Endothelial cell of umbilical vein (primary cell): ENCODE measurements at regions not wholly inside any gene's neighbourhood (a gene's known extent, or its start where the extent isn't known, plus 50 kb on each side); places are given as distances from the start of the nearest gene placed in this dataset.

Experiments used
- BruUV-seq: library from RNA; stranded (reverse); fragments of 400-500 nt; replicated peaks from 2 replicates; lab custom pipeline; 2021; lab: Mats Ljungman, UMichigan
- CTCF ChIA-PET: fragments of 300-600, 350-600 bp; sonication (Branson Sonifier 250); formaldehyde crosslinking; loops from one replicate; lab custom pipeline; 2021; ENCODE audit warnings: antibody characterized with exemption, inconsistent platforms; lab: Charles Lee
- POLR2A ChIA-PET: fragments of 300-600, 350-600 bp; sonication (Branson Sonifier 250); formaldehyde crosslinking; loops from one replicate; lab custom pipeline; 2021; ENCODE audit warnings: antibody characterized with exemption, inconsistent platforms; lab: Charles Lee
- DNase-seq: peaks from one replicate; pipeline ENCODE4 v3.0.0-alpha.2; 2011; ENCODE audit warnings: low read depth, low spot score
- FAIRE-seq: peaks from 2 replicates; lab custom pipeline; 2011; peaks lifted over from hg19 to GRCh38; lab: Jason Lieb, UNC
- H2AFZ ChIP-seq: 2 replicates; pipeline ENCODE4 v1.6.0; 2012; ENCODE audit warnings: low read depth, low read length, control low read depth, inconsistent platforms
- H3K27ac ChIP-seq: 2 replicates; pipeline ENCODE4 v1.5.1; 2011; ENCODE audit warnings: low read depth, mild to moderate bottlenecking, control low read depth, low read length, moderate library complexity; ENCODE audit not compliant: insufficient read depth
- H3K27me3 ChIP-seq, 2 experiments: 2 replicates each; pipeline versions ENCODE4 v1.6.0 to v1.6.1; 2011; ENCODE audit warnings: low read length in 2 of 2, mixed read lengths in 1 of 2; ENCODE audit not compliant: control insufficient read depth in 2 of 2, insufficient read depth in 2 of 2
- H3K36me3 ChIP-seq, 2 experiments: 2 replicates in 1 of 2; 3 replicates in 1 of 2; pipeline ENCODE4 v1.5.1; 2011; ENCODE audit warnings: low read length in 2 of 2, mild to moderate bottlenecking in 1 of 2, moderate library complexity in 1 of 2; ENCODE audit not compliant: control insufficient read depth in 2 of 2, insufficient read depth in 2 of 2; ENCODE audit errors: extremely low read depth in 1 of 2
- H3K4me1 ChIP-seq: 3 replicates; pipeline ENCODE4 v1.5.1; 2011; ENCODE audit warnings: mild to moderate bottlenecking, low read length; ENCODE audit not compliant: control insufficient read depth, insufficient read depth; ENCODE audit errors: extremely low read depth
- H3K4me2 ChIP-seq: 2 replicates; pipeline ENCODE4 v1.6.1; 2011; ENCODE audit warnings: low read length, control low read depth, mixed read lengths; ENCODE audit not compliant: insufficient read depth
- H3K4me3 ChIP-seq, 3 experiments: fragments of 200-600 bp in 1 of 3; sonication (generic), shearing (Covaris generic) in 1 of 3; replicated peaks in 1 of 3; 2 replicates each; pipeline ENCODE4 v1.5.1; 2011 to 2016; ENCODE audit warnings: control low read depth in 3 of 3, low read length in 3 of 3, mild to moderate bottlenecking in 2 of 3, inconsistent platforms in 1 of 3, low read depth in 1 of 3, moderate library complexity in 1 of 3; ENCODE audit not compliant: insufficient read depth in 1 of 3
- H3K79me2 ChIP-seq: 2 replicates; pipeline ENCODE4 v1.6.0; 2012; ENCODE audit warnings: low read length, inconsistent platforms; ENCODE audit not compliant: control insufficient read depth, insufficient read depth
- H3K9ac ChIP-seq: replicated peaks from 2 replicates; pipeline ENCODE3; 2011; ENCODE audit warnings: low read length, control low read depth; ENCODE audit not compliant: insufficient read depth; ENCODE audit errors: extremely low read depth
- H3K9me1 ChIP-seq: replicated peaks from 3 replicates; pipeline ENCODE4 v1.6.0; 2011; ENCODE audit warnings: mild to moderate bottlenecking, low read length; ENCODE audit not compliant: control insufficient read depth, insufficient read depth; ENCODE audit errors: extremely low read depth
- H3K9me3 ChIP-seq: replicated peaks from 2 replicates; pipeline ENCODE4 v1.5.1; 2012; ENCODE audit warnings: low read length, inconsistent platforms; ENCODE audit not compliant: control insufficient read depth, insufficient read depth
- H4K20me1 ChIP-seq: replicated peaks from 2 replicates; pipeline ENCODE3; 2011; ENCODE audit warnings: mild to moderate bottlenecking, low read length; ENCODE audit not compliant: control insufficient read depth, insufficient read depth; ENCODE audit errors: extremely low read depth
- CTCF ChIP-seq, 2 donors: IDR thresholded peaks; 1 replicate in 1 of 2; 2 replicates in 1 of 2; pipeline ENCODE4 v1.5.1; 2011; ENCODE audit warnings: low read length in 2 of 2, mild to moderate bottlenecking in 2 of 2, moderate library complexity in 2 of 2, control low read depth in 1 of 2, inconsistent platforms in 1 of 2, low read depth in 1 of 2; ENCODE audit not compliant: insufficient read depth in 1 of 2; ENCODE audit errors: extremely low read depth in 1 of 2
- EZH2 ChIP-seq: IDR thresholded peaks from 2 replicates; pipeline ENCODE4 v1.6.1; 2012; ENCODE audit warnings: borderline replicate concordance, low read depth, mild to moderate bottlenecking, moderate library complexity, low read length, inconsistent platforms; ENCODE audit not compliant: severe bottlenecking
- FOS ChIP-seq: IDR thresholded peaks from 2 replicates; pipeline ENCODE4 v1.6.1; 2011; ENCODE audit warnings: mild to moderate bottlenecking, low read length, moderate library complexity, borderline replicate concordance; ENCODE audit not compliant: insufficient read depth
- GATA2 ChIP-seq: IDR thresholded peaks from 2 replicates; pipeline ENCODE4 v1.7.0; 2011; ENCODE audit warnings: low read depth, mild to moderate bottlenecking, moderate library complexity, mixed read lengths, low read length; ENCODE audit not compliant: insufficient read length, insufficient read depth
- JUN ChIP-seq: IDR thresholded peaks from 2 replicates; pipeline ENCODE4 v1.6.1; 2011; ENCODE audit warnings: borderline replicate concordance, low read depth; ENCODE audit not compliant: insufficient read length, insufficient read depth
- MYC ChIP-seq: IDR thresholded peaks from one replicate; pipeline ENCODE4 v1.6.1; 2011; ENCODE audit warnings: mild to moderate bottlenecking, low read depth, low read length
- POLR2A ChIP-seq: IDR thresholded peaks from 2 replicates; pipeline ENCODE4 v1.6.1; 2012; ENCODE audit warnings: low read depth, mild to moderate bottlenecking, control low read depth, low read length
- POLR2AphosphoS5 ChIP-seq: IDR thresholded peaks from 2 replicates; pipeline ENCODE4 v1.6.1; 2012; ENCODE audit warnings: low read depth, mild to moderate bottlenecking, control low read depth, low read length, moderate library complexity; ENCODE audit not compliant: insufficient read depth
- dilution Hi-C: fragments of 300-500 bp; cut with MboI; formaldehyde crosslinking; loops from one replicate; pipeline ENCODE4 v1.15.0; 2019; ENCODE audit warnings: low sequenced_read_pairs; ENCODE audit not compliant: extremely low pct_ligation_motif_present
- intact Hi-C: fragments of 100-400 bp; cut with micrococcal nuclease; formaldehyde crosslinking; loops from one replicate; pipeline ENCODE4 v1.10.0; 2022
- TF ChIP-seq, protein P1 (sequence below): IDR thresholded peaks from 2 replicates; pipeline ENCODE4 v1.6.1; 2011; ENCODE audit not compliant: insufficient read depth, insufficient read length

DNA sequence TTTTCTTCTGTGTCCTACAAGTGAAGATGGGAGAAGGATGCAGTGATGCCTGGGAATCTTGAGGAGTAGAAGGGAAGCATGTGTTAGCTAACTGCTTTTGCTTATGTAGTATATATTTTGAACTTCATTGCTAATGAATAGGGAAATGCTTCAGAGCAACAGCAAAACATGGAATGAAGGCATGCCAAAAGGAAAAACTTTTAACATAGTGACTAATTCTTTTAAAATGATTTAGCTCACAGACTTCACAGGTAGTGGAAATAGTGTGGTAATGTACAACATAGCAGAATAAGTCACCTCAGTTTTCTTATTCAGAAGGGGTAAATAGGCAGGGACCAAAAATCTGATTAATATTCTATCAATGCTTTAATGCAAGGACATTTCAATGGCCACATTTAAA, 95.5 kb downstream of the LYPLAL1 start:
- ChIA-PET POLR2A (no interaction called here), CTCF (no interaction called here)
- no peaks in the 10 kb centered on the region for H3K27me3 ChIP-seq
- H3K9ac ChIP-seq, result no peak overlapping the region
- TF ChIP-seq GATA2 (no peak), MYC (no peak), POLR2A (no peak), EZH2 (no peak), CTCF (IDR thresholded peaks at IDR 0.05; ENCODE audit: extremely low read depth in 1 of 2, insufficient read depth in 1 of 2, low read depth in 1 of 2, low read length in 2 of 2) (no peak), FOS (no peak), JUN (no peak), POLR2AphosphoS5 (no peak)
- TF ChIP-seq, protein P1, sequence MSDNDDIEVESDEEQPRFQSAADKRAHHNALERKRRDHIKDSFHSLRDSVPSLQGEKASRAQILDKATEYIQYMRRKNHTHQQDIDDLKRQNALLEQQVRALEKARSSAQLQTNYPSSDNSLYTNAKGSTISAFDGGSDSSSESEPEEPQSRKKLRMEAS, result no peak
- H3K4me3 ChIP-seq, result no peak overlapping the region
- no peaks in the 10 kb centered on the region for H3K9me1 ChIP-seq
- intact Hi-C loops, result no loop called here
- H2AFZ ChIP-seq, result no peak overlapping the region
- peaks cover 10% of the 10 kb centered on the region for H3K4me1 ChIP-seq
- no peaks in the 10 kb centered on the region for H3K79me2 ChIP-seq
- no peaks in the 10 kb centered on the region for H3K9me3 ChIP-seq
- no peak overlapping the region for H3K27ac ChIP-seq
- no peaks in the 10 kb centered on the region for H4K20me1 ChIP-seq
- dilution Hi-C loops, result no loop called here
- BruUV-seq, result no TSS peak
- H3K36me3 ChIP-seq, result no peaks in the 10 kb centered on the region
- no peak overlapping the region for H3K4me2 ChIP-seq
- FAIRE-seq (no peak), DNase-seq (peak; percentile 6)
